GM12892 (cell line): ENCODE measurements at regions not wholly inside any gene's neighbourhood (a gene's known extent, or its start where the extent isn't known, plus 50 kb on each side); places are given as distances from the start of the nearest gene placed in this dataset.

ENCODE experiments used
- POLR2A ChIP-seq: IDR thresholded peaks from 2 replicates; pipeline ENCODE4 v1.6.1; 2011; ENCODE audit warnings: low read depth, low read length, control low read depth
- POLR2AphosphoS5 ChIP-seq: IDR thresholded peaks from 2 replicates; pipeline ENCODE4 v1.6.1; 2011; ENCODE audit warnings: low read depth, low read length, control low read depth

DNA sequence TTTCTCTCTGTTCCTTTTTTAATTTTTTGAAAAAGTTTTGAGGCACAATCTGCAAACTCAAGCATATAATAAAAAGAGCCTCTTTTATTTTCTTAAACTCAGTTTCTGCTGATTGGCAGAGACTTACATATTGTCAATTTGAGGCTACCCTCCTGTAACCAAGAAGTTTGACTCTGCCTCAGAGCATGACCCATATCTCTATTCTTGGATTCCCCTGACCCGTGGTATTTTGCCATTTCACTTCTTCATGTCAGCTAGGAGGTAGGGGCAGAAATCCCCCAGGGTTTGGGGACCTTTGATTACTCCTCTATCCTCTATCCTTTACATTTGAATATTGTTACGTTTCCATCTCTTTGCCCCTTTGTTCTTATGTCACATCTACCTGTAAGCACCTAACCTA, 479.1 kb upstream of the ALCAM start:
- TF ChIP-seq POLR2AphosphoS5 (no peak), POLR2A (no peak)
